T follicular helper cell (primary cell): ENCODE measurements at regions not wholly inside any gene's neighbourhood (a gene's known extent, or its start where the extent isn't known, plus 50 kb on each side); places are given as distances from the start of the nearest gene placed in this dataset.
"Not testable (repeated sequence)": the region's sequence is repeated elsewhere in the genome, so short reads cannot be mapped to it uniquely, and the experiment has no call there.

ENCODE experiments used
- DNase-seq: peaks from one replicate; pipeline ENCODE4 v3.0.0-alpha.2; 2020; ENCODE audit warnings: low read depth

DNA sequence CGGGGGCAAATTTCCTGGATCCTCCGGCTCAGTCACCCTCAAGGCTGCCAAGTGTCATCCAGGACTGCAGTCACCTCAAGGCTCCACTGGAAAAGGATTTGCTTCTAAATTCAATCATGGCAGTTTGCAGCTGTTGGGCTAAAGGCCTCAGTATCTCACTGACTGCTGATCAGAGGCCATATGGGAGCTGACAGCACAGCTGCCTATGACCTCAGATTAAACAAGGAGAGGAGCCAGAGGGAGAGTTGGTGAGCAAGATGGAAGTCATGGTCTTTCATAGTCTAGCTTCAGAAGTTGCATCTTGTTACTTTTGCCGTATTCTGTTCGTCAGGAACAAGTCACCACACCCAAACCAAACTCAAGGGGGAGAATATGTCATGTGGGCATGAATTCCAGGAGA, 849.7 kb downstream of the UQCRFS1 start:
- no peak for DNase-seq

DNA sequence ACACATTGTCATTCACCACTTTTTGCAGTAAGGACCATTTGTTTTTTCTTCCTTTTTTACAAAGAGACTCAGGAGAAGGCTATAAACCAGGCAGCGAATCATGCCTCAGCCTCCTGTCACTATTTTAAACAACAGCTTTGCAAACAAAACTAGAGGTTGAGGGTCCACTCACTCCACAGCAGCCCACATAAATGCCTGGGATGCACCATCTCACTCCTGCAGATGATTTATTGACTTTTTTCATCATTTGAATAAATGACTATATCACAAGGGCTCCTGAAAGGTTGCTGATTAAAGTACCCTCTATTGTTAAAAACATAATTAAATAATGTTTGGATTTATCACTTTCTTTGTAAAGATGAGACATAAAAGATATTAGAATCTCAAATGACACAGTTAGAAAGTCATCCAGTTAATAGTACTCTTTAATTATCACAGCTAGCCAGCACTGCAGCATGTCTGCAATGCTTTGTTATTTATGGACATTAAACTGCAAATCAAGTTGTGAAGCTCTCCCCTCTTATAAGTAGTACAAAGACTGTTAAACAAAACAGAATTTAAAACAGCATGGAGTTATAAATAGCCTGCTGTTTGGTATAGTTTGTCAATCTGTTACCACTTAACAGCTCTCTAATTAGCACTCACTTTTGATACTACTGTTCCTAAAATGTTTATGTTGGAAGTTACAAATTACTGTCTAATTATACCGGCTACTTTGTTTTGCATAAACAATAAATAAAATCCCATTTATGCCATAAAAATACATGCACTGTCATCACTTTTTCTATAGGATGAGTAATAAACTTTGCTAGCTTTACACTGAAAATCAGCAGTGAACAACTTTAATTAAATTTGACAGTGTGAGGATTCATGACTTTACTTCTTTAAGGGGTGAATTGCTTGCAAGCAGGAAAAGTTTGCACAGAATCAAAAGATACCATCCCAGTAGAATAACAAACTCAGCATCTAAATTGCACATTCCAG, 853.2 kb downstream of the UQCRFS1 start:
- DNase-seq, result no peak

DNA sequence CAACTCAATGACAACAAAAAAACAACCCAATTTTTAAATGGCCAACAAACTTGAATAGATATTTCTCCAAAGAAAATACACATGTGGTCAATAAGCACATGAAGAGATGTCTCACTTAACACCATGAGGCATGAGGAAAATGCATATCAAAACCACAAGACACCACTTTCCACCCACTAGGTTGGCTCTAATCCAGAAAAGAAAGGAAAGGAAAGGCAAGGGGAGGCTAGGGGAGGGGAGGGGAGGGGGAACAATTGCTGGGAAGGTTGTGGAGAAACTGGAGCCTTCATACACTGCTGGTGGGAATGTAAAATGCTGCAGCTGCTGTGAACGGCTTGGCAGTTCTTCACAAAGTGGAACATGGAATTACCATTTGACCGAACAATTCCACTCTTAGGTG, 854.3 kb downstream of the UQCRFS1 start:
- no peak for DNase-seq

DNA sequence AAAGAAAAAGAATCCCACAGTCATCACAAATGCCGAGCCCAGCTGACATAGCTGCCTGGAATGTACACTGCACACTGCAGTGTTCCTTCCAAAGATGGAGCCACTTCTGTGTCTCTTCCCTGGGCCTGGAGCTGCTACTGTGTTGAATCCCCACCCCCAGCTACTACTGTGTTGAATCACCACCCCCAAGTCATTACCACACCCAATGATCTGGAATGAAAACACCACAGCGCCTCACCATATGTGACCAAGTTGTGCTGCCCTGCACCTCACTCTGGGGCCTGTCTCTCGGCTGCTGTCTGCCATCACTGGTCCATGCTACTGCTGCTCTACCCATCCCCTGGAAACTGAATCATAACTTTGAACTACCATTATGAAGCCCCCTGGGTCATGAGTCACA, 861.2 kb downstream of the UQCRFS1 start:
- no peak for DNase-seq

DNA sequence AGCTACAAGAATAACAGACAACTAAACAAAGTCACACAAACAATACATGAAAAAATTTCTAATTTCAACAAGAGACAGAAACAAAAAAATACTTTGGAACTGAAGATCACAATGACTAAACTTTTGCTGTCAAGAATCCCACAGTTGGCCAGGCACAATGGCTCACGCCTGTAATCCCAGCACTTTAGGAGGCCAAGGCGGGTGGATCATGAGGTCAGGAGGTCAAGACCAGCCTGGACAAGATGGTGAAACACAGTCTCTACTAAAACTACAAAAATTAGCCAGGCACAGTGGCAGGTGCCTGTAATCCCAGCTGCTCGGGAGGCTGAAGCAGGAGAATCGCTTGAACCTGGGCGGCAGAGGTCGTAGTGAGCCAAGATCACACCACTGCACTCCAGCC, 861.6 kb downstream of the UQCRFS1 start:
- DNase-seq, result not testable (repeated sequence)

DNA sequence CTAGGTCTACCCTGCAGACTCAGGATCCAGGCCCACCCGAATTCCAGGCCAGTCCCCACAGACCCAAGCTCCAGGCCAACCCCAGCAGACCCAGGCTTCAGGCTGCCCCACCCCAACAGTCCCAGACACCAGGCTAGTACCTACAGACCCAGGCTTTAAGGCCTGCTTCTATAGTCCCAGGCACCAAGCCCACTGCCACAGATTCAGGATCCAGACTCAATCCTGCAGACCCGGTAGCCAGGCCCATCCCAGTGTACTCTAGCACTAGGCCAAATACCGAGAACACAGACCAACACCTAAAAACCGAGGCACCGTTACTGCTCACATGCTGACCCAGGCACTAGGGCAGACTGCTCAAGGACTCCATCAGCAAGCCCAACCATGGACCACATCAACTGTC, 862.3 kb downstream of the UQCRFS1 start:
- DNase-seq, result no peak

DNA sequence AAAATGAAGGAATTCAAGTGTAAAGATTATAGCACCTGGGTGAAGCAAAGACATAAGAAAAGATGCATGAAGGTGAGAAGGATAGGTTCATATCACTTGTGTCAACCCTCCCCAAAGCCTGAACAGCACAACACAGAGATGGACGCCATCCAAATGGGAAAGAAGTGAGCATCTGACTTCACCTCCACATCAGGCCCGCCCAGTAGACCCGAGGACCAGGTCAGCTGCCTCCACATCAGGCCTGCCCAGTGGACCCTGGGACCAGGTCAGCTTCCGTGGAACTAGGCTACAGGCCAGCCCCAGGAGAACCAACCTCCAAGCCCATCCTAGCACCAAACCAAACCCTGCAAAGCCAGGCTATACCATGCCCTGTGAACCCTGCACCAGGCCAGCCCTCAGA, 862.9 kb downstream of the UQCRFS1 start:
- DNase-seq, result no peak

DNA sequence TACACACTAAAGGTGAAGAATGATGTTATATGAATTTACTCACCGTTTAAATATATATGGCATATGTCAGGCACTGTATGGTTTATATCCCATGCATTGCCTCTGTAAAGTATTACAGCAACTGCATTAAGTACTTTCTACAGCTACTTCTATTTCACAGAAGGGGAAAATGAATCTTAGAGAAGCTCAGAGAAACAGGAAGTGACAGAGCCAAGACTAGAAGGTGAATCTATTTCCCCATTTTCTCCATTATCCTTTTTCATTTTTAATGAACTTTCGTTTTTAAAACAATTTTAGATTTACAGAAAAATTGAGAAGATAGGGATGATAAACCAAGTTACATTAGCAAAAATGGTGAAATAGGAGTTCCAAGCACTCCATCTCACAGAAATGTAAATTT, 863.3 kb downstream of the UQCRFS1 start:
- DNase-seq, result no peak

DNA sequence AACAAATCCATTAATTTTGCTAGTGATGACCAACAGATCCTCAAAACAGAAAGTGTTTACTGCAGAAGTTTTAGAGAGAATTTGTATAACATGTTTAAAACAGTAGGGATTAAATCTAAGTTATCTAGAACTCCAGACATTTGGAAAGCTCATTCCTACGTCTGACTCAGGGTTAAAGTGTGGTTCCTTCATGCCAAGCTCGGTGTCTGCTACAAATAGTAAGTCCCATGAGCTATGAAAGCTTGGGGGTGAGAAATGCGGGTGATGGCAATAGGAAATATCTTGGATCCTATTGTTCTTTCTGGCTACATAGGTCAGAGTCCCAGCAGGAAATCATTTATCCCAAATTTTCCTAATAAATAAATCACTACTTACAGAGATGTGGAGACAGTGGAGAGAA, 867.1 kb downstream of the UQCRFS1 start:
- no peak for DNase-seq

DNA sequence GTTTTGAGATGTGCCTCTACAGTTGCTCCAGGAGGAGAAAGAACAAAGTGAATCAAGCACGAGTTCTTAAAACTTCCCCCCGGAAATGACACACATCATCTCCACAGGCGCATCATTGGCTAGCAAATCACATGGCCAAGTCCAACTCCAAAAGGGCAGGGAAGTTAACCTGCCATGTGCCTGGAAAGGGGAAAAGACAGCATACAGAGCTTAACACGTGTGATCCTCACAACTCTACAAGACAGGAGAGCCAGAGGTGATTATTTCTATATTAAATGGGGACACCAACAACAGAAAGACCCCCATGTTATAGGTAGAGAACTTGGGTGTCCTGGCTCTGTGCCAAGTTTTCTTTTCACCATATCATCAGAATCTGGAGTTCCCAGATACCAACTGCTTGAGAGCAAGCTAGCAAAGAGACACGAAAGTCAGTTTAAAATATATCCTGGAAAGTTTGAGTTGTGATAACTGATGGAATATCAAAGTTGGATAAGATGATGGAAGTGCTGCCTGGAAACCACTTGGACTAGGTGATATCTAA, 871.1 kb downstream of the UQCRFS1 start:
- DNase-seq, result no peak

DNA sequence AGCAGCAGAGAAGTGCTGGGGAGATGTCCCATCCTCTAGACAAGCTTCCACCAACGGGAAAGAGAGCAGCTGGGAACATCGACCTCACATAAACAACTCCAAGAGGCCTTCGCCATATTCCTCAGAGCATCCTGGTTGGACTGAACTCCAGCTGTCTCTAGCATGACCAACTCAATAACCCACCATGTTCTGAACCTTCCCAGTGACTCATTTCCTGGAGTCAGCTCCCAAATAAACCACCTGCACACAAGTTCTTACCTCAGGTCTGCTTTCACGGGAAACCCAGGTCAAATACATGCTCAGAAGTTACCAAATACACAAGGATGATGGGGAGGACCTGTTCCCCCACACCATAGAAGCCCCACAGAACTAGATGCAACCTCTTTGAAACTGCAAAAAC, 878.5 kb downstream of the UQCRFS1 start:
- no peak for DNase-seq

DNA sequence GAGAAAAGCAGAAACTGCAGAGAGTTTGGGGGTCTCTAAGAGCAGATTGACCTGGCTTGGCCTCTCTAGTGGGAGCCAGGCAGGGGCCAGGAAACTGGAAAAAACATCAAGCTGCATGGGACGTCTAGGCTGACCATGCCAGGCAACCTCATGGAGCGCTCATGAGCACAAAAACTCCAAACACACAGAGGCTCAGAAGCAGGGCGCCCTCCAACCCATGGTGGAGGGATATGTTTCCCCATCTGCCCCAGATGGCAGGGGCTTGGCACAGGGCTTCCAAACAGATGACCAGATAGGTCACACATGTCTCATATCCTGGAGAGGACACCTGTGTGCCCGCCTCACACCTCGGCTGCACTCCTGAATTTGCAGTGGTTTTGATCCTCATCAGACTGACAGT, 879.0 kb downstream of the UQCRFS1 start:
- no peak for DNase-seq

DNA sequence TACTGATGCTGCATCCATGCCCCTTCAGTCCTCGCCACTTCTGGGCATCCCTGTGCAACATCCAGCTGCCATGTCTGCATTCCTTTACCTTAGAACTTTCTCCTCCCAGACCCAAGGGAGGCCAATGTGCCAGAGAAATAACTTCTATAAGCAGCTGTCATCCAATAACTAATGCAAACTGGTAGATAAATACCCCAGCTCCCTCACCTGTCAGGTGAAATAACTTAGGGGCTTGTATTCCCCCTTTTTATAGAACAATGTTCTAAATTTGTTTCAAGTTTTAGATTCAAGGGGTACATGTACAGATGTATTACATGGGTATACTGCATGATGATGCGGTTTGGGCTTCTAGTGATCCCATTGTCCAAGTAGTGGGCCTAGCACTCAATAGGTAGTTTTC, 880.1 kb downstream of the UQCRFS1 start:
- DNase-seq, result no peak

DNA sequence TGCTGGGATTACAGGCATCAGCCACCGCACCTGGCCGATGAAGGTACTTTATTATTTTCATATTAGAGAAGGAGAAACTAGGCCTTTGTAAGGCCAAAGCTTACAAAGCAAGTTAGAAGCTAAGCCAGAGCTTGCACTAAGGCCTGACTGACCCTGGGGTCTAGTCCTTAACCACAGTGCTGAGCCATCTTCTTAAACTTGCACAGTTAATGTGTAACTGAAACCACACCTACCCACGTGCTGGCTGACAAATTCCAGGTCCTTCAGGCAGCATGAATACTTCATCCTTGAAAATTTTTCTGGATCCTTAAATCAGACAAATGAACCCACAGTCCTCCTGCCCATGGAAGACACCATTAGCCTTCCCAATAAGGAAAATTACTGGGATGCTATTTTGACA, 880.6 kb downstream of the UQCRFS1 start:
- DNase-seq, result no peak

DNA sequence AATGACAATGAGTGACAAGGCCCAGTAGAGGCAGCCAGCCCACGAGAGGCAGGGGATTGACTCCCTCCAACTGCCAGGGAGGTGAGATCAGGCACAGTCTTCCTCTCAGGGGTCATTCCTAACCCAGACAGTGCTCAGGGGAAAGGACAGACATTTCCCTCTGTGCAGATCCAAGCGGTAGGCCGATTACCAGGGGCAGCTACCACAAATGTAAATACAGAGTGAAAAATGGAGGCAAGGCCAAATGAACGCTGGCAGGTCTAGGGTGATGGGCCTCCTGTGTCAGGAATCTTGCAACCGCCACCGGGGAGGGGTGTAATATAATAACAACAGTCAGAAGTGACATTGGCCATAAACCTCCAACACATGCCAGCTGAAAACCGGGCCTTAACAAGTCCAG, 881.4 kb downstream of the UQCRFS1 start:
- DNase-seq, result no peak

DNA sequence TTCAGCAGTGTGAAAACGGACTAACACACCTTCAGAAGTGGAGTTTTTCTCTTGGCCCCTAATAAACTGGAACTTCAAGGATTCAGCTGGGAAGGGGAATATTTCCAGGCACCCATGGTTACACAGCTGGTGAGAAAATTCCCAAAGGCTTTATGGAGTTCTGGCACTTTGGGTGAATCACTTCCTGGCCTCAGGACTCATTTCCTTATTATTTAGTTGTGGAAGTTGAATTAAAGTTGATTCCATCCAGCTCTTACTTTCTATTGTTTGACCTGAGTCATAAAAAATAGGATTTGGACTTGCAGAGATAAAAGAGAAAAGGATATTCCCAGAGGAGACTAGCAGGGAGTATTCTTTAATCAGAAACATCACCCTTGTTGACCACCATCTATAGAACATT, 882.1 kb downstream of the UQCRFS1 start:
- DNase-seq, result no peak

DNA sequence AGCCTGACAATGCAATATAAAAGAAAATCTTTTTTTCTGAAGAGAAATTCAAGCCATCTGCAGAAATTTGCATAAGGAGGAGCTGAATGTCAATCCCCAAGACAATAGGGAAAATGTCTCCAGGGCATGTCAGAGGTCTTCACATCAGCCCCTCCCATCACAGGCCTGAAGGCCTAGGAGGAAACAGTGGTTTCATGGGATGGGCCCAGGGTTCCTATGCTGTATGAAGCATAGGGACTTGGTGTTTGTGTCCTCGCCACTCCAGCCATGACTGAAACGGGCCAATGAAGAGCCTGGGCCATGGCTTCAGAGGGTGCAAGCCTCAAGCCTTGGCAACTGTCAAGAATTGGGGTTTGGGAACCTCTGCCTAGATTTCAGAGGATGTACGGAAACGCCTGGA, 883.5 kb downstream of the UQCRFS1 start:
- DNase-seq, result no peak

DNA sequence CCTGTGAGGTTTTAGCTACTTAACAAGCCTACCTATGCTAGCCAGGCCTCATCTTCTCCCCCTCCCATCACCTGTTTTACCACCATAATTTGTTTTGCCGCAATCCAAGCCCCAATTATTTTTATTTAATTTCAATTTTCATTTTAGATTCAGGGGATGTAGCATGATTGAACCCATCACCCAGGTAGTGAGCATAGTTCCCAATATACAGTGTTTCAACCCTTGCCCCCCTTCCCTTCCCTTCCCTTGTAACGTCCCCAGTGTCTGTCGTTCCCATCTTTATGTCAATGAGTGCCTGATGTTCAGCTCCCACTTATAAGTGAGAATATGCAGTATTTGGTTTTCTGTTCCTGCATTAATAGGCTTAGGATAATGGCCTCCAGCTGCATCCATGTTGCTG, 885.0 kb downstream of the UQCRFS1 start:
- DNase-seq, result no peak

DNA sequence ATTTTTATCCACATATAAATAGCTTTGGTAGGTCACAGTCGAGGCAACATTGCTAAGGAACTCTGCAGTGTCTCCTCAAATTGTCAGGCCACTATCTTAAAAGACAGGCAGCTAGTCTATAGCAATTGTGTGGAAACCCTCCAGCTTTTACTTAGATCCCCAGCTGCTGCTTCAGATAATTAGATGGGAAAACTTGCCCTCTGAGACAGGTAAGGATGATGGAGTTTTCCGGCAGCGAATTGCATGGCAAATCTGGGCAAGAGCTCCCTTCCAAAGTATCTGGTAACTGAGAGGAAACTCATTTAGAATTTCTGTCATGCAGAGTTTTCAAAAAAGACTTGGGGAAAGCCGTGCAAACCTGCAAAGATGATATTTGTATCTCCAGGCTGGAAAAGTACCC, 886.2 kb downstream of the UQCRFS1 start:
- no peak for DNase-seq

DNA sequence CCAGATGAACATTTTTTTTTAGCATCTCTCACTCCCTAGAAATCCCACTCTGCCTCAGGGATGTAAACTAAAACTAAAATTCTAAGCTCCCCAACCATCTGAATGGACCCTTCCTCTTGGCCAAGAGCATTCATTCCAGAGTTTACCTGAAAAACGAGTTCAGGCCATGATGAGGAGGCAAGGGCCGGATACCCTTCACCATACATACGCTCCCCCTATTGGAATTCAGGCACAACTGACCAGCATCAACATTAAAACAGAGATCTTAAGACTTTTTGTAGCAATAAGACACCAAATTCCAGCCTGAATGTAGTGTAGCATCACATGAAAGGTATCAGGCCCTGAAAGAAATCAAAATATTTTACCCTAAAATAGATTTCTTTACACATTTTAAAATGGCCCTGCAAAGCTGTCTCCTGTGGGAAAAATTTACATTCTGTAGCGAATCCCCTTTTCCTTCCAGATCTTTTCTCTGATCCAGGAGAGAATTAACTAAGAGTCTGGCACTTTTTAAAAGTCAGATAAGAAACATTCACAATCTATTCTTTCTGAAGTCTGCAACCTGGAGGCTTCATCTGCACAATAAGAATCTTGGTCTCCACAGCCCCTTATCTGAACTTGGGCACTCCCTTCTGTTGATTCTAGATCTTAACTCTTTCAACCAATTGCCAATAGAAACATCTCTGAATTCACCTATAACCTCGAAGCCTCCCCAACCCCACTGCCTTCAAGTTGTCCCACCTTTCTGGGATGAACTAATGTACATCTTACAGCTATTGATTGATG, 888.5 kb downstream of the UQCRFS1 start:
- DNase-seq, result no peak

DNA sequence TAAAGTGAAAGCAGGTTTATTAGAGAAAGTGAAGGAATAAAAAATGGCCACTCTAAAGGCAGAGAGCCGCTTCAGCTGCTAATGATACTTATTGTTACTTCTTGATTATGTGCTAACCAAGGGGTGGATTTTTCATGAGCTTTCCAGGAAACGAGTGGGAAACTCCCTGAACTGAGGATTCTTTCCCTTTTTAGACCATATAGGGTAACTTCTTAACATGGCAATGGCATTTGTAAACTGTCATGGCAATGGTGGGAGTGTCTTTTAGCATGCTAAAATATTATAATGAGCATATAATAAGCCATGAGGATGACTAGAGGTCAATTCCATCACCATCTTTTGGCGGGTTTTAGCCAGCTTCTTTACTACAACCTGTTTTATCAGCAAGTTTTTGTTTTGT, 890.0 kb downstream of the UQCRFS1 start:
- no peak for DNase-seq

DNA sequence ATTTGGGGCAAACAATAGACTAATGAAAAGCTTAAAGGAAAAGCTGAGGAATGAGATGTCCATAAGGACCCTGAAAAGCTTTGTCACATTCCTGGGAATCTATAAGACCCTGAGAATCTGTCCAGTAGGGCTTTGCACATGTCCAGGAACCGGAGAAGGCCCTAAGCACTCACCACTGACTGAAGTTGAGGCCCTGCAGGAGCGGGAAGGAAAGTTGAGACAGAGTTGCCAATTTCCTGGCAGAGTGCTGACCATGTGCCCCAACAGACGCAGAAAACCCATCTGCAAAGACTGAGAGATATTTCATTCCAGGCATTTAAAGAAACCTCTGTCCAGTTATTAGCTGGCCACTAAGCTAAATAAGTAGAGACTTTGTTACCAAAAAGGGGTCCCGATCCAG, 890.5 kb downstream of the UQCRFS1 start:
- DNase-seq, result no peak

DNA sequence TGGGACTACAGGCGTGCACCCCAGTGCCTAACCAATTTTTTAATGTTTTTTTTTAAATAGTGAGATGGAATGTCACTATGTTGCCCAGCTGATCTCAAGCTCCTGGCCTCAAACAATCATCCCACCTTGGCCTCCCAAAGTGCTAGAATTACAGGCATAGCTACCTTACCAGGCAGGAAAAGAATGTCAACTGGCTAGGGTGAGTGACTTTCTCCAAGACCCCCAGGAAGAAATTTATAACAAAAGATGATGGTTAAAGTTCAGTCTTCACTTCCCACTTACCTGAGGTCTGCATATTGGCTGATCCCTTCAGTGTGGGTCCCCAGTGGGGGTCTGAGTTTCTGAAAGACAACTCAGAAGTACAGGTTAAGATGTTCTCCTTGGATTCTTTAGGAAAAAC, 893.0 kb downstream of the UQCRFS1 start:
- DNase-seq, result no peak
